ENCODE measurements at regions not wholly inside any gene's neighbourhood (a gene's known extent, or its start where the extent isn't known, plus 50 kb on each side); places are given as distances from the start of the nearest gene placed in this dataset.

GRCh38 chr13:111893607-111894443, 173.1 kb upstream of the SOX1 start:
- H3K4me3 ChIP-seq (ENCODE audit: extremely low read depth, insufficient read depth, low read length, poor library complexity, severe bottlenecking) = peak overlapping the region; percentile 44
- no peaks in the 10 kb centered on the region for H3K4me1 ChIP-seq (ENCODE audit: control insufficient read depth, insufficient read depth, low read length, poor library complexity, severe bottlenecking)
- H3K36me3 ChIP-seq (ENCODE audit: control insufficient read depth, insufficient read depth, low read length) = no peaks in the 10 kb centered on the region
- H3K9me3 ChIP-seq (ENCODE audit: control insufficient read depth, low read length) = no peaks in the 10 kb centered on the region
- 14 to 19% methylated on average over 27 to 30 of the region's 35 CpGs for WGBS, 2 experiments (ENCODE audit: insufficient coverage in 2 of 2)
- H3K27ac ChIP-seq (ENCODE audit: low read depth, low read length, severe bottlenecking) = peak overlapping the region; percentile 82

GRCh38 chr13:111895896-111896821, 170.8 kb upstream of the SOX1 start:
- Histone ChIP-seq H3K4me1 (ENCODE audit: control insufficient read depth, insufficient read depth, low read length, poor library complexity, severe bottlenecking) (peaks cover 6% of the 10 kb centered on the region), H3K27ac (ENCODE audit: low read depth, low read length, severe bottlenecking) (no peak overlapping the region), H3K36me3 (ENCODE audit: control insufficient read depth, insufficient read depth, low read length) (no peaks in the 10 kb centered on the region), H3K4me3 (ENCODE audit: extremely low read depth, insufficient read depth, low read length, poor library complexity, severe bottlenecking) (no peak overlapping the region), H3K9me3 (ENCODE audit: control insufficient read depth, low read length) (no peaks in the 10 kb centered on the region)
- WGBS, 2 experiments (ENCODE audit: insufficient coverage in 2 of 2) = 78 to 82% methylated on average over 26 to 28 of the region's 28 CpGs

GRCh38 chr13:111897178-111897845, 169.6 kb upstream of the SOX1 start:
- H3K4me3 ChIP-seq (ENCODE audit: extremely low read depth, insufficient read depth, low read length, poor library complexity, severe bottlenecking) = no peak overlapping the region
- H3K4me1 ChIP-seq (ENCODE audit: control insufficient read depth, insufficient read depth, low read length, poor library complexity, severe bottlenecking) = peaks cover 6% of the 10 kb centered on the region
- no peaks in the 10 kb centered on the region for H3K36me3 ChIP-seq (ENCODE audit: control insufficient read depth, insufficient read depth, low read length)
- H3K9me3 ChIP-seq (ENCODE audit: control insufficient read depth, low read length) = no peaks in the 10 kb centered on the region
- no peak overlapping the region for H3K27ac ChIP-seq (ENCODE audit: low read depth, low read length, severe bottlenecking)
- WGBS, 2 experiments (ENCODE audit: insufficient coverage in 2 of 2) = 76 to 80% methylated on average over 16 to 18 of the region's 19 CpGs

GRCh38 chr13:111897846-111898215, 169.1 kb upstream of the SOX1 start:
- WGBS, 2 experiments (ENCODE audit: insufficient coverage in 2 of 2) = 71 to 74% methylated on average over 8 of the region's 9 CpGs
- no peaks in the 10 kb centered on the region for H3K9me3 ChIP-seq (ENCODE audit: control insufficient read depth, low read length)
- H3K36me3 ChIP-seq (ENCODE audit: control insufficient read depth, insufficient read depth, low read length) = no peaks in the 10 kb centered on the region
- no peak overlapping the region for H3K27ac ChIP-seq (ENCODE audit: low read depth, low read length, severe bottlenecking)
- peaks cover 6% of the 10 kb centered on the region for H3K4me1 ChIP-seq (ENCODE audit: control insufficient read depth, insufficient read depth, low read length, poor library complexity, severe bottlenecking)
- H3K4me3 ChIP-seq (ENCODE audit: extremely low read depth, insufficient read depth, low read length, poor library complexity, severe bottlenecking) = no peak overlapping the region

GRCh38 chr13:111898956-111899713, 167.8 kb upstream of the SOX1 start:
- 92 to 96% methylated on average over 17 to 18 of the region's 35 CpGs for WGBS, 2 experiments (ENCODE audit: insufficient coverage in 2 of 2)
- Histone ChIP-seq H3K4me1 (ENCODE audit: control insufficient read depth, insufficient read depth, low read length, poor library complexity, severe bottlenecking) (peaks cover 6% of the 10 kb centered on the region), H3K9me3 (ENCODE audit: control insufficient read depth, low read length) (no peaks in the 10 kb centered on the region), H3K4me3 (ENCODE audit: extremely low read depth, insufficient read depth, low read length, poor library complexity, severe bottlenecking) (no peak overlapping the region), H3K27ac (ENCODE audit: low read depth, low read length, severe bottlenecking) (no peak overlapping the region), H3K36me3 (ENCODE audit: control insufficient read depth, insufficient read depth, low read length) (no peaks in the 10 kb centered on the region)

GRCh38 chr13:111899714-111900389, 167.1 kb upstream of the SOX1 start:
- H3K4me1 ChIP-seq (ENCODE audit: control insufficient read depth, insufficient read depth, low read length, poor library complexity, severe bottlenecking) = peaks cover 6% of the 10 kb centered on the region
- no peaks in the 10 kb centered on the region for H3K36me3 ChIP-seq (ENCODE audit: control insufficient read depth, insufficient read depth, low read length)
- H3K4me3 ChIP-seq (ENCODE audit: extremely low read depth, insufficient read depth, low read length, poor library complexity, severe bottlenecking) = no peak overlapping the region
- no peaks in the 10 kb centered on the region for H3K9me3 ChIP-seq (ENCODE audit: control insufficient read depth, low read length)
- WGBS, 2 experiments (ENCODE audit: insufficient coverage in 2 of 2) = 93 to 94% methylated on average over 10 to 15 of the region's 15 CpGs
- H3K27ac ChIP-seq (ENCODE audit: low read depth, low read length, severe bottlenecking) = no peak overlapping the region

- H3K27ac ChIP-seq (ENCODE audit: low read depth, low read length, severe bottlenecking) = peak overlapping the region; percentile 45
These were observed 166.4 kb upstream of the SOX1 start for GRCh38 chr13:111900390-111901131.

GRCh38 chr13:111901267-111901915, 165.6 kb upstream of the SOX1 start:
- Histone ChIP-seq H3K4me3 (ENCODE audit: extremely low read depth, insufficient read depth, low read length, poor library complexity, severe bottlenecking) (no peak overlapping the region), H3K9me3 (ENCODE audit: control insufficient read depth, low read length) (no peaks in the 10 kb centered on the region), H3K27ac (ENCODE audit: low read depth, low read length, severe bottlenecking) (no peak overlapping the region), H3K36me3 (ENCODE audit: control insufficient read depth, insufficient read depth, low read length) (no peaks in the 10 kb centered on the region), H3K4me1 (ENCODE audit: control insufficient read depth, insufficient read depth, low read length, poor library complexity, severe bottlenecking) (peaks cover 6% of the 10 kb centered on the region)
- 95 to 97% methylated on average over 18 of the region's 23 CpGs for WGBS, 2 experiments (ENCODE audit: insufficient coverage in 2 of 2)

More at GRCh38 chr13:111900390-111901131, 166.4 kb upstream of the SOX1 start:
- Histone ChIP-seq H3K36me3 (ENCODE audit: control insufficient read depth, insufficient read depth, low read length) (no peaks in the 10 kb centered on the region), H3K4me3 (ENCODE audit: extremely low read depth, insufficient read depth, low read length, poor library complexity, severe bottlenecking) (no peak overlapping the region), H3K4me1 (ENCODE audit: control insufficient read depth, insufficient read depth, low read length, poor library complexity, severe bottlenecking) (peaks cover 6% of the 10 kb centered on the region), H3K9me3 (ENCODE audit: control insufficient read depth, low read length) (no peaks in the 10 kb centered on the region)
- WGBS, 2 experiments (ENCODE audit: insufficient coverage in 2 of 2) = 85 to 89% methylated on average over 22 to 25 of the region's 26 CpGs

GRCh38 chr13:111902726-111903125, 164.2 kb upstream of the SOX1 start:
- H3K4me1 ChIP-seq (ENCODE audit: control insufficient read depth, insufficient read depth, low read length, poor library complexity, severe bottlenecking) = peaks cover 6% of the 10 kb centered on the region
- H3K4me3 ChIP-seq (ENCODE audit: extremely low read depth, insufficient read depth, low read length, poor library complexity, severe bottlenecking) = no peak overlapping the region
- 91 to 94% methylated on average over 10 of the region's 10 CpGs for WGBS, 2 experiments (ENCODE audit: insufficient coverage in 2 of 2)
- no peaks in the 10 kb centered on the region for H3K9me3 ChIP-seq (ENCODE audit: control insufficient read depth, low read length)
- no peak overlapping the region for H3K27ac ChIP-seq (ENCODE audit: low read depth, low read length, severe bottlenecking)
- H3K36me3 ChIP-seq (ENCODE audit: control insufficient read depth, insufficient read depth, low read length) = no peaks in the 10 kb centered on the region
